HG03520 (cell line): ENCODE measurements at regions not wholly inside any gene's neighbourhood (a gene's known extent, or its start where the extent isn't known, plus 50 kb on each side); places are given as distances from the start of the nearest gene placed in this dataset.

Experiments
- ATAC-seq: cut with Tn5 transposase; IDR thresholded peaks from one replicate; pipeline ENCODE4 v1.9.1; 2021; ENCODE audit warnings: mild to moderate bottlenecking, moderate library complexity; ENCODE audit not compliant: unreplicated experiment

DNA sequence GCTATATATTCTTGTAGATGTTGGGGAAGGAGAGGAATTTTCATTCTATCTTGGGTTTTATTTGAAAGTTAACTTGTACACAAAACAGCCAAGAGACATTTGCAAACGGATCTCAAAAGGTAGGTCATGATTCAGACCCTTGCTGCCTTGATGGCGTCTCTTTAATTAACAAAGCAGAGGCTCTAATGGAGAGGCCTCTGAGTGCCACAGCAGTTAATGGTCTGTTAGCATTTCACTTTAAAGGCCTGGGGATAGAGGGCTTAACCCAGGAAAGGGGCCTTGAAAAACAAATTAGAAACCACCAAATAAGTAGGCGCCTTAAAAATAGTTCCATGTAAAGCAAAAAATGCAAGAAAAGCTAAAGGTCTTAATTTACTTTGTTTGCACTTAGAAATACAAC, 836.9 kb upstream of the CELF4 start:
- ATAC-seq, result no peak

DNA sequence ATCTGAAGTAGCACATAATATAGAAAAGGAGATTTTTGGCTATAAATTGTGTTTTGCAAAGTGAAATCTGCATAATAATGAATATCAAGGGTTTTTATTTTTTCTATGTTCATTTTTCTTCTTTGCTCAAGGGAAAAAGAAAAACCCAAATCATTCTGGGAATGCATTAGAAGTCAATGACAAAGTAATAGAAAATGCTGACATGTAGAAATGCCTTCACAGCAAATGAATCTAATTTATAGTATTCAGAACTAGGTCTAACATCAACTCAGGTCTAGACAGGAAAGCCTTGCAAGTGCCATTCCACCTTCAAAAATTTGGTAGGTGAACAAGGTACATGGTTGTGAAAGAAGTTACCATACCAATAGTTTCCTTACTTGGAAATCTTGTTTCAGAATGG, 831.5 kb upstream of the CELF4 start:
- no peak for ATAC-seq

DNA sequence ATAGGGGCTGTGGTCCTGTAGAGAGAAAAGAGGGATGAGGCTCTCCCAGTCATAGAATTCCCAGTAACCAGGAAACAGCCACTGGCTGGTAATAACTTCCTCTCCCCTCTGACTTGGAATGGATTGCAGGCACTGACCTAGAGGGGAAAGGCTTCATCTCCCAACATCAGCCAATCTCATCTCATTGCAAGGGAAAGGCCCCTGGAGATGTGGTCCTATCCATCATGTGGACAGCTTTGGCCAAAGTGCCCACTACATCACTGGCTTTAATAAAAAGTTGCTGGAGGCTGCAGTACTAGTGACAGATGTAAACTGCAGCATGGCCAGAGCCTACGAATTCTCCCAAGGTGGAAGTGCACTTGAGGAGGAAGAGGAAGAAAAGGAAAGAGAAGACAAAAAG, 820.5 kb upstream of the CELF4 start:
- ATAC-seq, result no peak

DNA sequence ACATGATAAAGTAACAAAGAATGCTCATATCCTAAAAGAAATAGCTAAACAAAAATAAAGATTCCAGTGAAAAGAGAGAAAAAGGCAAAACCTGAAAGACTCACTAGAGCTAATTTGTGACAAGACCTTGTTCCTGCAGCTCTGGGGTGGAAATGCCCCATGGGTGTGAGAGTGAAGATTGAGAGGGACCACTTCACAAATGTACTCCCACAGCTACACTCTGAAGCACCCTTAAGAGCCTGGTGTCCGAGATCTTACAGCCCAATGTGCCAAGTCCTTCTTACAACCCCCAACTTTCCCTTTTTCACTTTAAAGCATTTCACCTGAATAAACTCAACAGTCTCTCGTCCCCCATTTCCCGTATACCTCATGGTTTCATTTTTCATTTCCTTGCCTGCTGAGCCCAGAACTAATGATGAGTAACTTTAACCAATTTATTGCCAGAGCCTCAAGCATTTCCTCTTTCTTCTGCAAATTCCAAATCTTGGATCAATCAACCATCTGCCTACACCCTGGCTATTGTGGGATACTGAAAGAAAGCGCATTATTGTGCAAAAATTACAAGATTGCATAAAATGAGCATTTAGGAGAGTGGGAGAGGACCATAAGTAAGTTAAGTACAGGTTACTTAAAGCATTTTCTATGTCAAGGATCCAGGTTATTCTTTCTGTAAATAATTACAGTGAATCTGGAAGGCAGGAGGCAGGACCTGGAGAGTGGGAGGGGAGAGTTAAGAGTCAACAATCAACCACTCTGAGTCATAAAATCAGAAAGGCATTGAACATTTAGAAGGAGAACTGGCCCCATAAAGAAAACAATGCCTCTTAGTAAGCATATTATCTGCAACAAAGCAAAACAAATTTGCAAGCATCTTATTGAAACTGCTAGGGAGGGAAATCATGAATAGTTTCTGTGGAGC, 804.4 kb upstream of the CELF4 start:
- ATAC-seq, result no peak

DNA sequence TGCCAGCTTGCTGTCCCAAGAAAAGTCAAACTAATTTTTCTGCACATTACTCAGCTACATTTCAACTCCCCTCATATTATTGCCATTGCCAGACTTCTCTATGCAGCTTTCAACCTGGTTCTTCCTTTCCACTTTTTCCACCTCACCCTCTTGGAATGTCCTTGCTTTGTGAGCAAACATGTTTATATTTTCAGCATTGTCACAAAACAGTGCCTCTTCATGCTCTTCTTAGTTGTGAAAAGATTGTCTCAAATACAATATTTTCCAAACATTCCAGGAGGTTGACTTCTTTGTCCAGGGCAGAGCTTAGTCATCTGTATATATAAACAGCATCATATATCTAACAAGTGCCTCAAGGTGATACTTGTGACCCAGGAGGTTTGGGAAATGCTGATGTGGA, 803.3 kb upstream of the CELF4 start:
- ATAC-seq, result no peak

DNA sequence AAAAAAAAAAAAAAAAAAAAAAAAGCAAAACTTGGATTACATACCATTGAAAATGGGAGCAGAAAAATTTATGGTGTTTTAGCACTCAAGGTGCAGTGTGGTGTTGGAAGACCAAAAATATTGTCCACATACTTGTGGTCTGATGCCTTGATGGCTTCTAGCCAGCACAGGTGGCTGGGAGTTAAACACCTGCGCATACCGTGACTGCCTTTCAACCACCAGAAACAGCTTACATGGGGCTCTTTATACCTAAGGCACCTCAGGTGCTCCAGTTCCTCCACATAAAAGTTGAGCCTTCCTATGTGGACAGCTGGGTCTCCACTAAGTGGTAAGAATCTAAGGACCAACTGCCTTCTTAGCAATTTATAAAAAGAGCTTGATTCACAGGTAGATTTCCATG, 802.6 kb upstream of the CELF4 start:
- ATAC-seq, result no peak

DNA sequence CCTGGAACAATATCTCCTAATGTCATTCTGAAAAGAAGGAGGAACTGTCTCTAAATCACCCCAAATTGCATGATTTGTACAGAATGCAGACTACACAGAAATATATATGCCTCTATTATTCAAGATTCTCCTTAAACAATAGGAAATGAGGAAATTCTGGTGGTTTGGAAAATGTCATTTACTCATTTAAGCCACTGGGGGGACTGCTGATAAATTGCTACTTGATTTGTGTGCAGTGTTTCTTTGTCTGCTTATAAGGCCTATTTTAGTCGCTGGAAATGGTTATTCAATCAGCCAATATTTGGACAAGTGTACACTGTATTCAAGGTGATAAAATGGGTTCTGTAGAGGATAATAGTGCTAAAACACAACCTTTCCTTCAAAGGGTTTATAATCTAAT, 801.9 kb upstream of the CELF4 start:
- no peak for ATAC-seq

DNA sequence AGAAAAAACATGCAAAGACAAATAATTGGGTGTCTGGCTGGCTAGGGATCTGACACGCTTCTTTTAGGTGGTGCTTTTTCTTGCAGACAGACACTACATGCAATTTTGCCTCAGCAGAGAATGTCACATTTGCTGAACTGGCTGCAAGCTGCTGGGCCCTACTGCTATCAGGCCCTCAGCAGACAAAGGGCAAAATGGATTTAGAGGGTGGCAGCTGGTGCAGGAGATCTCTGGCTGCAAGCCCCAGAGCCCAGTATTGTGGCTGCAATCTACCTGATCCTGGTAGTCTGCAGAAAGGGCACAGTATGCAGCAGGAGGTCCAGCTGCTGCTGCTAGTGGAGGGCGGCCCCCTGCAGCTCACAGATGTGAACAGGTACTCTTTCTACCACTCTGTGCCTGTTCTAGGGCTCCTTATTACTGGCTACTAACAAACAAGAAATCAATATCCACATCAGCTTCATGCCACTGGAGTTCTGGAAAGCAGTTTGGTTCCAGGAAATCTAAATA, 796.7 kb upstream of the CELF4 start:
- ATAC-seq, result no peak

DNA sequence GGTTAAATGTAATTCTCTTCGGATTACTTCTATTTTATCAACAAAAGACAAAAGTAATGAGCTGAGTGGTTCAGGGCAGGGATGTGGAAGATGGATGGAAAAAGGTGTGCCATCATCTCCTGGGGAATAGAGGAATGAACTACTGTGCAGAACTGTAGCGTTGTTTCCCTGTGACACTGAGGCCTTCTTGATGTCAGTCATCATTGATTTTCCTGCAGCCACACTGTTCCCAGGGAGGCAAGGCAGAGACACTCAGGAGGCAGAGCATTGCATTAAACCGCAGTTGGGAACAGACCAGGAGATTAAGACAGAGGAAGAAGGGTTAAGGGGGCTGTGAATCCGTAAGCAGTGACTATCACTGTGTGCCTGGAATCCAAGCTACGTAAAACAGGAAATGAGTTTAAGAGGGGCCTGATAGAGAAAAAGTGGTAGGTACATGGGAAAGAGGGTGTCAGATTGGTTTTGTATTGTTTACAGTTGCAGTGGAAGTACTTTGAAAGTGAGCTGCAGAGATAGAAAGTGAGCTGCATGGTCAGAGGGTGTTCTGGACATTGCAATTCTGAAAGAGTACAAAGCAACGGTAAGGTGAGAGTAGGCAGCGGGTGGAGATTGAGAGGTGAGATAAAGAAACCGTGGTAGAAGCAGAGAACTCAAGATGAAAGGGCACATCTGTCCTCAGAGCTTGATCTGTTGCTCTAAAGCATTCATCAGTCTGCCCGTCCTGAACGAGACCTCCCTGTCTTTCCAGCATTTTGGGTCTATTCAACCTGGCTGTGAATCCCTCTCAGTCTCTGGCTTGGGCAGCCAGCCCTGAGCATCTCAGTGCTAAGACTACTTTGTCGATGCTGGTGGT, 793.4 kb upstream of the CELF4 start:
- no peak for ATAC-seq

DNA sequence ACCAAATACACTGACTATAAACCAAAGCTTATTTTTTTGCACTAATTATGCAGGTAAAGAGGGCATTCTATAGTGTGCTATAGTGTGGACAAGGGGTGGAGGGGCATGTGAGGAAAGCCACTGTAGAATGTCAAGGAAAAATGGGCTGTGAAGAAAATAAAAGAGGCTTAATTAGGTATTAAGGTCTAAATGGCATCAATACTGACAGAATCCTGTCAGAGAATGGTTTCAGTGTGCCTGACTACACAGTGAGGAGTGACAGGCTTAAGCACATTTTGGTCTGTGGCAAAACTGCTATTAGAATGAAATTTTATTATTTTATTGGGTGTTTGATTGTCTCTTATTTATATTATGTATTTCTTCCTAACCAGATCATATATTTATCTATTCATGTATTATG, 787.6 kb upstream of the CELF4 start:
- ATAC-seq, result no peak

DNA sequence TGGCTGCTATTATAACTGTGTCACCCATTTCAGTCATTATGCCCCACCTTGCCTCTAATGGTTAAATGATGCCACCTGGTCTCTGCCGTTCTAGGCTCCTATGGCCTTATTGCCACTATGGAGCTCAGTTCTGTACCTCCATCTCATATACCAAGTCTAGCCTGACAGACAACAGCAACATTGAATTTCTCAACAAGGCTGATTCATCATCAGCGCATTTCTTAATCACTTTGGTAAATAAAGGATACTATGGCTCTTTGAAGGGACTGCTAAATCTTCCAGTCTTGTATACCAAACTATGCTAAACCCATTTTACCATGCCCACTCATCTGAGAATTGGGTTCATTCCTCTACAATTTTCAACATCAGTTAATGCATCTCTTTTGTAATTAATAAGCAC, 784.5 kb upstream of the CELF4 start:
- ATAC-seq, result no peak

DNA sequence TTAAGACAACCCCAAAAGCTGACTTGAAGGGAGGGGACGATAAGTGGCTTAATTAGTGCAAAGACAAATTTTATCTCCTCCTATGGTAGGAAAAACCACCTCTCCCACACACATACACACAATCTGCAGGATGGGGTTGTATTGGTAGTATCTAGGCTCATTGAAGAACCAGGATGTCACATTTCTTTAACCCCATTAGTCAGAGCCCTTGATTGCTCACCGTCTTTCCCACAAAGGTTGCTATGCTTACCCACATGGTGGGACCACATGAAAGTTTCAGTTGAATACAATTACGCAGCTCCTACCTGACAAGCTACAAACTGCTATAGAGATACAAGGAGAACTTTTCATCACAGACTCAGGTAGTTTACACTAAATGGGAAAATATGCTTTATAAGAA, 765.0 kb upstream of the CELF4 start:
- no peak for ATAC-seq

DNA sequence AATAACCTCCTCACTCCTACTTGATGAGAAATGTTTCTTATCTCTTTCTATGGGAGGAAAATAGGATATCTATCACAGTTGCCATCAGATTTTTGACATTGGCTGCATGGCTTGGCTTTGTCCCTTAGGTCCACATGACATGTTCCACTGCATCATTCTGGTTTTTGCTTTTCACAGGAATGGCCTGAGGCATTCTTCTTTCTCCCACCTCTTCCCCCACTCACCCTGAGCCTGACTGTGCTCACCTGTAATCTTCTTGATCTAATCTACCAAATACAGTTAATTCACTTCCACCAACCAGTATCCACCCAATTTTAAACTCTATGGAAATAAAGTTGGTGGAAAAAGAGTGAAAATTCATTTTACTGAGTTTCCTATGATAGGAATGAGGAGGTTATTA, 763.5 kb upstream of the CELF4 start:
- ATAC-seq, result no peak

DNA sequence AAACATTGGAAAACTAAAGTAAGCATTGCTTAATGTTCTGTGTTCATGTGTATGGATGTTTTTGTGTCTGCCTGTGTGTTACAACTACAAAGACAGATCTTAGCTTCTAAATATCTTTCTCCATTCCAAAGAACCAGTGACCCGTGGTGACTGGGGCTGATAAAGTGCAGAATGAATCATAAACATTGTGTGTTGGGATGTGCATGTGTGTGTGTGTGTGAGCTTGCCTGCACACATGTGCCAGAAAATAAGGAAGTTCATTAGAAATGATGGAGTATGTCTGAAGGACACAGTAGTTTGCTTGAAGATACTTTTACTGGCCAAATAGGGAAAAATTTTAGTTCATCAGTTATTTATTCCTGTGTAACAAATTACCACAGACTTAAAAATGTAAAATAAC, 756.6 kb upstream of the CELF4 start:
- no peak for ATAC-seq

DNA sequence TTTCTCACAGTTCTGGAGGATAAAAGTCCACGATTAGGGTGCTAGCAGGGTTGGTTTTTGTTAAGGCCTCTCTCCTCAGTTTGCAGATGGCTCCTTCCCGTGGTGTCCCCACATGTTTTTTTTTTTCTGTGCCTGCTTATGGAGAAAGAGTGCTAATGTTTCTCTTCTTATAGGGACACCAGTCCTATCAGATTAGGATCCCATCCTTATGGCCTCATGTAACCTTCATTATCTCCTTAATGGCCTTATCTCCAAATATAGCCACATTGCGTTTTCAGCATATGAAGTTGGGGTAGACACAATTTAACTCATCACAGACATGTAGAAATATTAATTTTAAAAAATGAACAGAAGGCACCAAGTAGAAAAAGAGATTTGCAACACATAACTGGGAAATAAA, 755.7 kb upstream of the CELF4 start:
- ATAC-seq, result no peak

DNA sequence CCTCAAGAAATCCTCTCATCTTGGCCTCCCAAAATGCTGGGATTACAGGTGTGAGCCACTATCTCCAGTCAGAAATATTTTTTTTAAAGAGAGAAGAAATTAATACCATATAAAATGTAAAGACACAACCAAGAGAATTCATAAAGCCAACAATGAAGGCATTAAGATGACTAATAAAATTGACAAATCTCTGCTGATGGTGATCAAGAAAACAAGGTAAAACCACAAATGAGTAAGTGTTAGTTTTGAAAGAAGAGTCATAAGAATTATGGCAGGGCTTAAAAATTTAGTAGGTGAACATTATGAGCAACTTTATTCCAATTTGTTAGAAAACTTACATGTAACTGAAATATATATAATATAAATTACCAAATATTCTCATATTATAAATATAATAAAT, 752.8 kb upstream of the CELF4 start:
- no peak for ATAC-seq

DNA sequence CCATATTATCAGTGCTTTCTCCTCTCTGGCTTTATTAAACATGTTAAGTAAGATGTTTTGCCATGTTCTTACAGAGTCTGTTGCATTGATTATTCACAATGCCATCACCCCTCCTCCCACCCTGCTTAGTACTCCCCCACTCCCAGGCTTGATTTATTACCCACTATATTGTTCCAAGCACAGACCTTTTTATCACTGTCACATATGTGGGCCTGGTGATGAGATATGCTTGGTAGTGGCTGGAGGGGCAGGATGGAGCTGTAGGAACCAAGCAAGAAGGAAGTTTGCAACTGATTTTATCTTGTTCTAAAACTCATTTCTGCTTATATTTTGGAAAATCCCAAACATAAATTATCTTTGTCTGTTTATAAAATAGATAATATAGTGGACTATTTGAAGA, 748.2 kb upstream of the CELF4 start:
- ATAC-seq, result no peak

DNA sequence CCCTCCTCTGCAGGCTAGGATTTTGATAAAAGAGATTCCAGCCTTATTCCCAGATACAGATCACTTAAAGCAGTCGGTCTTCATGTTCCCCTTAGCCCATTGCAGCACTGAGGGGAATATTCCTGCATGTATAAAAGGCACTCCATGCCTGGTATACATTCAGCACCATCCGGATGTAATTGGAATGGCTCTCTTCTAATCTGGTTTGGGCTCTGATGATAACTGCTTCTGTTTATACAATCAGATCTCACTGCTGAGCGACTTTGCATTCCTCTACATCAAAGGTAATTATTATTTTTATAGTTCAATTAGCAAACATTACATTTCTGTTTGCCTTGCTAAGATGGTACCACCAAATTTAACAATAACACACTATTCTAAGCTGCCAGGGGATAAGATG, 746.9 kb upstream of the CELF4 start:
- ATAC-seq, result no peak

DNA sequence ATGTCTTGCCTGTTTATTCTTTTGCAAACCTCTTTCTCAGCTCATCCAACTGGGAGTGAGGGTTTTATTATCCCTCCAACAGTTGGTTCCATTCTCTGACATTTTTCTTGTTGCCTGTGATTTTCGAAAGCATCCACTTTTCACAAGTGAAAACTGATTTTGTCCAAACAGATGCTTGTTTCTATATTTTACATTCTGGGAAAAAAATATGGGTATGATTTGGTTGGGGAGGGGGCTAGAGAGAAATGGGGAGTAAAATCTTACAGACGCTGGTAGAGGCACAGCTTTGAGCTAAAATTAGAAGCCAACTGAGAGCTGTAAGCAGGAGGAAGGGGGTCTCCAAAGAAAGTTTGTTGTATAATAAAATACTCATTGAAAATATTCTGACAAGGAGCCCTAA, 745.3 kb upstream of the CELF4 start:
- no peak for ATAC-seq

DNA sequence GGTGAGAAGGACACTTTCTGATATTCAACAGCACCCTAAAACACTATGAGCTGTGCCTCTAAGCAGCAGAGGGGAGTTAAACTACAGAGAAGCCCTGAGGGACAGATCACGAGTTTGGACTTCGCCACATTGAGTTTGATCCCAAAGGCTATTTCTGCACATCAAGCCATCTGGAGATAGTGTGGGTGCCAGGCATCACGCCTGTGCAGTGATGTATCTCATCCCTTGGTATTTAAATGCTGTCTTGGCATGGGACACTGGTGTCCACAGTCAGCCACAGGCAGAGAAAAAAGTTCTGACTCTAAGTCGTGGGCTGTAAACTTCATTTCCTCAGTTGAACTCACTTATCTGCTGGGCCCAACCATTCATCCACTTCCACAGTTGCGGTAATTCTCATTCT, 742.3 kb upstream of the CELF4 start:
- no peak for ATAC-seq

DNA sequence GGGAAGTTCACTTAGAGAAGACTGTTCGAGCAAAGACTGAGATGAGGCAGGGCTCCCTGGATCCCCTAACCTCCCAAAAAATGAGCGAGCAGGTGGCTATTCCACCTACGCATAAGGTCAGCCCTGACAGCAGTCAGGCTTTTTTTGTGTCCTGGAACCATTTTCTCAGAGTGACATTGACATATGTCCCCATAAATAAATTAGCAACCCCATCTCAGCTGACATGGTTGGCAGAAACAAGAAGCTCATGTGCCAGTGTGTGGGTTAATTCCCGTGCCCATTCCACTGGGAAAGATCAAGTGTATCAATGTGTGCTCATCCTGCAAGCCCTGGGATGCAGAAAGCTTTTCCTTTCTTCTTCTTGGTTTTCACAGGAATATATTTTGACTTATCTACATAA, 740.4 kb upstream of the CELF4 start:
- ATAC-seq, result no peak

DNA sequence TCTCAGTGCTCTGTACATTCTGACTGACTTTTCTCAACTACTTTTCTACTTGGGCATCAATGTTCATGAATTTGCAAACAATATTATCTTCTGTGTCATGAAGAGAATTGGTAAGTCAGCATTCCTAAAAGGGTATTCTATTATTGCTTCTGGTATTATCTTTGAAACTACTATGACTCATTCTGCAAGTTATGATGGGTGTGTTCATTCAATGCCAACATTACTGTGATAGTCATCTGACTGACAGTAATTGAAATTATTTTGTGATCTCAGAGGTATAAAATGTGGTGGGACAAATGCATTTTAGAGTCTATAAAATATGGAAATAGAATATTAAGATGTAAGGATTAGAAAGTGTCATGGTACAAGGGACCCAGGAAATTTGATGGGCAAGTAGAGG, 736.0 kb upstream of the CELF4 start:
- ATAC-seq, result no peak
